ENCODE measurements at regions not wholly inside any gene's neighbourhood (a gene's known extent, or its start where the extent isn't known, plus 50 kb on each side); places are given as distances from the start of the nearest gene placed in this dataset.

DNA sequence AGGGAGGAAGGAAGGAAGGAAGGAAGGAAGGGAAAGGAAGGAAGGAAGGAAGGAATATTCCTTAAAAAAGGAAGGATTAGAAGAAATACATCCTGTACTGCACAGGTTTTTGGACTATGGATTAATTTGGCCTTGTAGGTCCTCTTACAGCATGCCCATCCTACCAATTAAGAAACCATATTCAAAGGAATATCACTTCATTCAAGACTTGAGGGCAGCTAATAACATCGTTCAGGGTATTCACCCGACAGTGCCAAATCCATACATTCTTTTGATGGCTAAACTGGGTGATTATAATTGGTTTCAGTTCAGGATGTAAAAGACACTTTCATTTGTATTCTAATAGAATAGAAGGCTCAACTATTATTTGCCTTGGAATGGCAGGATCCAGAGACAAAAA is 410.3 kb downstream of the PLOD2 start:
- Histone ChIP-seq H3K36me3 (no peaks in the 10 kb centered on the region), H3K9me3 (no peaks in the 10 kb centered on the region), H3K27ac (no peak overlapping the region), H3K4me3 (no peak overlapping the region), H3K4me1 (replicated peaks) (no peaks in the 10 kb centered on the region), H3K27me3 (replicated peaks; ENCODE audit: insufficient read depth) (no peaks in the 10 kb centered on the region)
- intact Hi-C loops (cut with DNase I), result no loop called here
- TF ChIP-seq POLR2AphosphoS5 (IDR thresholded peaks at IDR 0.05) (no peak), POLR2A (IDR thresholded peaks at IDR 0.05) (no peak)
- TF ChIP-seq, protein P1, sequence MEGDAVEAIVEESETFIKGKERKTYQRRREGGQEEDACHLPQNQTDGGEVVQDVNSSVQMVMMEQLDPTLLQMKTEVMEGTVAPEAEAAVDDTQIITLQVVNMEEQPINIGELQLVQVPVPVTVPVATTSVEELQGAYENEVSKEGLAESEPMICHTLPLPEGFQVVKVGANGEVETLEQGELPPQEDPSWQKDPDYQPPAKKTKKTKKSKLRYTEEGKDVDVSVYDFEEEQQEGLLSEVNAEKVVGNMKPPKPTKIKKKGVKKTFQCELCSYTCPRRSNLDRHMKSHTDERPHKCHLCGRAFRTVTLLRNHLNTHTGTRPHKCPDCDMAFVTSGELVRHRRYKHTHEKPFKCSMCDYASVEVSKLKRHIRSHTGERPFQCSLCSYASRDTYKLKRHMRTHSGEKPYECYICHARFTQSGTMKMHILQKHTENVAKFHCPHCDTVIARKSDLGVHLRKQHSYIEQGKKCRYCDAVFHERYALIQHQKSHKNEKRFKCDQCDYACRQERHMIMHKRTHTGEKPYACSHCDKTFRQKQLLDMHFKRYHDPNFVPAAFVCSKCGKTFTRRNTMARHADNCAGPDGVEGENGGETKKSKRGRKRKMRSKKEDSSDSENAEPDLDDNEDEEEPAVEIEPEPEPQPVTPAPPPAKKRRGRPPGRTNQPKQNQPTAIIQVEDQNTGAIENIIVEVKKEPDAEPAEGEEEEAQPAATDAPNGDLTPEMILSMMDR (IDR thresholded peaks at IDR 0.05), result no peak
- DNase-seq (ENCODE audit: low spot score), result no peak
- WGBS, result 93% methylated on average over 2 of the region's 2 CpGs

DNA sequence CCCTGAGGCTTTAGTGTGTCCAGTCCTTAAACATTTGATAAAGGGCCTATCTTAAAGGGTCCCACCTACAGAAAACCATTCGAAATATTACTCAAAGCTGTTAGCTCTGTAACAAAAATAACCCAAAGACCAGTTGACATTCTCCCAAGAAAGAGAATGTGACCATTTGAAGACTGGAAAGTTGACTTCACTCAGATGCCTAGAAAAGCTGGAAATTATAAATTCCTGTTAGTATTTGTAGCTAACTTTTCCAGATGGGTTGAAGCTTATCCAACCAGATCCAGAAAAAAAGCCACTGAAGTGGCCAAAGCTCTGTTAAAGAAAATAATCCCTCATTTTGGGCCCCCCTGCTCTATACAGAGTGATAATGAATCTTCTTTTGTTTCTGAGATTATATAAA is 408.4 kb downstream of the PLOD2 start:
- intact Hi-C loops (cut with DNase I), result no loop called here
- H3K27ac ChIP-seq, result no peak overlapping the region
- no peak for DNase-seq (ENCODE audit: low spot score)
- no peaks in the 10 kb centered on the region for H3K9me3 ChIP-seq
- no peak overlapping the region for H3K4me3 ChIP-seq
- no peaks in the 10 kb centered on the region for H3K4me1 ChIP-seq (replicated peaks)
- TF ChIP-seq POLR2A (IDR thresholded peaks at IDR 0.05) (no peak), POLR2AphosphoS5 (IDR thresholded peaks at IDR 0.05) (no peak)
- TF ChIP-seq, protein P1 (IDR thresholded peaks at IDR 0.05), result no peak
- no peaks in the 10 kb centered on the region for H3K27me3 ChIP-seq (replicated peaks; ENCODE audit: insufficient read depth)
- 81% methylated on average over 1 of the region's 1 CpG for WGBS
- no peaks in the 10 kb centered on the region for H3K36me3 ChIP-seq

DNA sequence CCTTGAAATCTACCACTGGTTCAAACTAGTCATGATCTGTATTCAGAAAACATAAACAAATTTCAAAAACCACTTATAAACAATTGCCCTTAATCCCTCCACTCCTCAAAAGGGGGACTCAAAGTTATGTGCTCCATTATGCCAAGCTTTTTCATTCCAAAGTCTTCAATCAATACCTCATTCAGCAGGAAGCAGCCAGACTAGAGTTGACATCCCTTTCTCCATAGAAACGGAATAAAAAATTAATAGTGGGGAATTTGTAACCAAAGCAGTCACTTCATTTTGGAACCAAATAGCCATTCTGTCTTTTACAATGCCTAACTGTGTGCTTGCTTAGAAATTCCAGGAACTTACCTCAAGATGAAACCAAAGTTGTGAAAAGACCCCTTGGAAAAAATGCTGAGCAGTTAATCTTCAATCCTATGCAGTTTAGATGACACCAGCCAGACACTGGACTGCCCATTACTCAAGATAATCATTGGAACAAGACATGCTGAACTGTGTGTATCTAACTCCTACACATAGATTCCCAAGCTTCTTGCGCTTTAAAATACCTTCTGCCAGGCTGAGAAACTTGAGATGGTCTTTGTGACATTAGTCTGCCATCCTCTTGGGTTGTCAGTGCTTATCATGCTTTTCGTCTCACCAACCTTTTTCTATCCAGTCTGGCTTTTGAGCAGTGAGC is 406.2 kb downstream of the PLOD2 start:
- no peaks in the 10 kb centered on the region for H3K4me1 ChIP-seq (replicated peaks)
- 89% methylated on average over 3 of the region's 3 CpGs for WGBS
- no peaks in the 10 kb centered on the region for H3K27me3 ChIP-seq (replicated peaks; ENCODE audit: insufficient read depth)
- no peak for DNase-seq (ENCODE audit: low spot score)
- no peaks in the 10 kb centered on the region for H3K9me3 ChIP-seq
- no peak for TF ChIP-seq POLR2A (IDR thresholded peaks at IDR 0.05)
- TF ChIP-seq POLR2AphosphoS5 (IDR thresholded peaks at IDR 0.05), result no peak
- TF ChIP-seq, protein P1 (IDR thresholded peaks at IDR 0.05), result no peak
- H3K27ac ChIP-seq, result no peak overlapping the region
- no peaks in the 10 kb centered on the region for H3K36me3 ChIP-seq
- intact Hi-C loops (cut with DNase I), result no loop called here
- no peak overlapping the region for H3K4me3 ChIP-seq

DNA sequence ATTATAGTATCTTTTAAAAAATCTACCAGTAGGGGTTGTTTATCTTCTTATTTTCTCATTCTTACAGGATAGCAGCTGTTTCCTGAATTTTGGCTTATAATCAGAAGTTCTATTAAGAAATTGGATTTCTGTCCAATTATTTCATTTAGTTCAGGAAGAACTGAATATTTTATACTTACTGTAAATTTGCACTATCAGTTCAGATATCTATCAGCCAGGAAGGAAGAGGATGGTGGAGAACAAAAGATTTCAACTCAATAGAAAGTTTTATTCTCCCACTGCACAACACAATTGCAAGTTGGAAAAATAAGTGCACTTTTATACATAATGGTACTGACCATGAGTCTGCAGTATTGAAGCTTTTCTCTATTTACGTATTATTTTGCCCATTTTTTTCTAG is 400.9 kb downstream of the PLOD2 start:
- 81% methylated on average over 1 of the region's 1 CpG for WGBS
- Histone ChIP-seq H3K27ac (no peak overlapping the region), H3K9me3 (no peaks in the 10 kb centered on the region), H3K27me3 (replicated peaks; ENCODE audit: insufficient read depth) (no peaks in the 10 kb centered on the region), H3K4me1 (replicated peaks) (no peaks in the 10 kb centered on the region), H3K4me3 (no peak overlapping the region), H3K36me3 (no peaks in the 10 kb centered on the region)
- no peak for TF ChIP-seq POLR2A (IDR thresholded peaks at IDR 0.05)
- TF ChIP-seq POLR2AphosphoS5 (IDR thresholded peaks at IDR 0.05), result no peak
- TF ChIP-seq, protein P1 (IDR thresholded peaks at IDR 0.05), result no peak
- intact Hi-C loops (cut with DNase I), result no loop called here
- DNase-seq (ENCODE audit: low spot score), result no peak

DNA sequence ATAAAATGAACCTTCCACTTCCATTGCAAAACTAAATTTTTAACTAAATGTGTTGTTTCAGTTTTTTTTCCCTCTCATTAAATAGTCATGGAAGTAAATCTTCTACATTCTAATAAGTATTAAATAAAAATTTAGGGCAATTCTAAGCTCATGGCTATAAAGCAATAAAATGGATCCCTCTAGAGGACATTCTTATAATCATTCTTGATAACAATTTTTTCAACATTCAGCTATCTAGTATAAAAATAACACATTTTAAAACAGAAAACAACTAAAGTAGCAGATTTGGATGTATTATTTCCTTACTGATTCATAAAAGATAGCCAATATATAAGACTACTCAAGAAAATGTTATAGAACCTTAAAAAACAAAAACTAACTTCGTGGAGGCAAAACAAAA is 393.1 kb downstream of the PLOD2 start:
- Histone ChIP-seq H3K4me1 (replicated peaks) (no peaks in the 10 kb centered on the region), H3K36me3 (no peaks in the 10 kb centered on the region), H3K9me3 (no peaks in the 10 kb centered on the region), H3K4me3 (no peak overlapping the region), H3K27me3 (replicated peaks; ENCODE audit: insufficient read depth) (no peaks in the 10 kb centered on the region), H3K27ac (no peak overlapping the region)
- 35% methylated on average over 1 of the region's 1 CpG for WGBS
- intact Hi-C loops (cut with DNase I), result no loop called here
- TF ChIP-seq, protein P1 (IDR thresholded peaks at IDR 0.05), result no peak
- TF ChIP-seq POLR2A (IDR thresholded peaks at IDR 0.05) (no peak), POLR2AphosphoS5 (IDR thresholded peaks at IDR 0.05) (no peak)
- no peak for DNase-seq (ENCODE audit: low spot score)
